H1 (cell line): ENCODE measurements at regions not wholly inside any gene's neighbourhood (a gene's known extent, or its start where the extent isn't known, plus 50 kb on each side); places are given as distances from the start of the nearest gene placed in this dataset.

Experiments used
- CTCF ChIA-PET: fragments of 300-600 bp; sonication (Branson Sonifier 250); formaldehyde crosslinking; loops from one replicate; lab custom pipeline; 2021; ENCODE audit not compliant: partially characterized antibody; lab: Charles Lee
- POLR2A ChIA-PET: fragments of 300-600 bp; sonication (Branson Sonifier 250); formaldehyde crosslinking; loops from one replicate; lab custom pipeline; 2021; ENCODE audit warnings: inconsistent platforms; ENCODE audit not compliant: partially characterized antibody; lab: Charles Lee
- DNase-seq, 2 experiments: peaks; one replicate each; pipeline versions ENCODE4 v3.0.0 to v3.0.0-alpha.2; 2010 to 2022; ENCODE audit warnings: low spot score in 2 of 2, low read depth in 1 of 2, mixed read lengths in 1 of 2
- FAIRE-seq: peaks from 2 replicates; lab custom pipeline; 2011; peaks lifted over from hg19 to GRCh38; lab: Jason Lieb, UNC
- H2AFZ ChIP-seq: 2 replicates; pipeline ENCODE4 v1.8.1; 2012; ENCODE audit warnings: low read length, inconsistent platforms
- H2AK5ac ChIP-seq: 2 replicates; pipeline ENCODE4 v1.6.1; 2013; ENCODE audit warnings: low read depth, low read length
- H2BK120ac ChIP-seq: replicated peaks from 2 replicates; pipeline ENCODE3; 2013; ENCODE audit warnings: low read depth, low read length, inconsistent platforms
- H2BK12ac ChIP-seq: 2 replicates; pipeline ENCODE4 v1.6.1; 2013; ENCODE audit warnings: low read depth, low read length
- H2BK15ac ChIP-seq: 2 replicates; pipeline ENCODE4 v1.6.1; 2013; ENCODE audit warnings: low read length
- H2BK20ac ChIP-seq: 2 replicates; pipeline ENCODE4 v1.6.1; 2013; ENCODE audit warnings: low read length
- H2BK5ac ChIP-seq: 2 replicates; pipeline ENCODE4 v1.6.1; 2013; ENCODE audit warnings: low read depth, low read length
- H3K14ac ChIP-seq: 2 replicates; pipeline ENCODE4 v1.6.1; 2013; ENCODE audit warnings: inconsistent platforms; ENCODE audit not compliant: insufficient read length
- H3K18ac ChIP-seq: 2 replicates; pipeline ENCODE4 v1.6.1; 2013; ENCODE audit warnings: low read length; ENCODE audit errors: extremely low read depth
- H3K23ac ChIP-seq: 2 replicates; pipeline ENCODE4 v1.6.1; 2013; ENCODE audit warnings: inconsistent platforms; ENCODE audit not compliant: insufficient read length
- H3K23me2 ChIP-seq: 2 replicates; pipeline ENCODE4 v1.6.1; 2013; ENCODE audit warnings: low read depth, low read length
- H3K27ac ChIP-seq: 2 replicates; pipeline ENCODE4 v1.6.1; 2011; ENCODE audit warnings: low read depth, low read length, inconsistent platforms
- H3K27me3 ChIP-seq, 4 experiments: replicated peaks in 1 of 4; 1 replicate in 1 of 4; 2 replicates in 3 of 4; pipeline versions ENCODE4 v1.6.1 to v1.8.1; 2011 to 2013; ENCODE audit warnings: low read length in 3 of 4, mild to moderate bottlenecking in 3 of 4, inconsistent platforms in 2 of 4, mixed read lengths in 2 of 4, moderate library complexity in 1 of 4; ENCODE audit not compliant: control insufficient read depth in 3 of 4, insufficient read depth in 3 of 4; ENCODE audit errors: extremely low read depth in 1 of 4
- H3K36me3 ChIP-seq, 4 experiments: 2 replicates each; pipeline versions ENCODE4 v1.6.1 to v1.8.1; 2011 to 2013; ENCODE audit warnings: mild to moderate bottlenecking in 4 of 4, low read length in 3 of 4, moderate library complexity in 2 of 4, control low read depth in 1 of 4, inconsistent platforms in 1 of 4; ENCODE audit not compliant: insufficient read depth in 4 of 4, control insufficient read depth in 2 of 4
- H3K4ac ChIP-seq: replicated peaks from 2 replicates; pipeline ENCODE3; 2013; ENCODE audit warnings: low read length, low read depth, mixed read lengths, inconsistent platforms; ENCODE audit not compliant: insufficient read length
- H3K4me1 ChIP-seq, 4 experiments: replicated peaks in 1 of 4; 1 replicate in 1 of 4; 2 replicates in 3 of 4; pipeline versions ENCODE4 v1.6.1 to v1.8.1; 2011 to 2013; ENCODE audit warnings: low read length in 3 of 4, inconsistent platforms in 2 of 4, mixed read lengths in 1 of 4; ENCODE audit not compliant: insufficient read depth in 4 of 4, control insufficient read depth in 3 of 4
- H3K4me2 ChIP-seq, 2 experiments: 2 replicates each; pipeline versions ENCODE4 v1.6.1 to v1.8.1; 2011 to 2013; ENCODE audit warnings: low read depth in 2 of 2, low read length in 2 of 2, control low read depth in 1 of 2, inconsistent platforms in 1 of 2, mild to moderate bottlenecking in 1 of 2; ENCODE audit not compliant: insufficient read depth in 1 of 2
- H3K4me3 ChIP-seq, 4 experiments: fragments of 200-600, 300-600 bp in 1 of 4; sonication (generic), shearing (Covaris generic), sonication (Bioruptor Twin) in 1 of 4; 2 replicates each; pipeline versions ENCODE4 v1.5.1 to v1.8.1; 2011 to 2016; ENCODE audit warnings: low read length in 4 of 4, low read depth in 3 of 4, control low read depth in 2 of 4, inconsistent platforms in 2 of 4, mild to moderate bottlenecking in 2 of 4, mixed read lengths in 1 of 4, moderate library complexity in 1 of 4; ENCODE audit not compliant: insufficient read depth in 2 of 4; ENCODE audit errors: extremely low read depth in 1 of 4
- H3K56ac ChIP-seq: replicated peaks from 2 replicates; pipeline ENCODE3; 2013; ENCODE audit warnings: low read depth, mild to moderate bottlenecking, mixed read lengths, low read length, inconsistent platforms; ENCODE audit not compliant: insufficient read length
- H3K79me1 ChIP-seq: 2 replicates; pipeline ENCODE4 v1.6.1; 2013; ENCODE audit warnings: low read depth, low read length, control low read depth
- H3K79me2 ChIP-seq, 2 experiments: 2 replicates each; pipeline versions ENCODE4 v1.6.1 to v1.8.1; 2012 to 2013; ENCODE audit warnings: low read length in 2 of 2, mild to moderate bottlenecking in 2 of 2, inconsistent platforms in 1 of 2; ENCODE audit not compliant: insufficient read depth in 2 of 2, control insufficient read depth in 1 of 2
- H3K9ac ChIP-seq, 4 experiments: replicated peaks in 1 of 4; 1 replicate in 1 of 4; 2 replicates in 3 of 4; pipeline versions ENCODE4 v1.6.1 to v1.8.1; 2011 to 2013; ENCODE audit warnings: low read depth in 3 of 4, low read length in 3 of 4, control low read depth in 2 of 4, mild to moderate bottlenecking in 2 of 4, moderate library complexity in 2 of 4, inconsistent platforms in 1 of 4; ENCODE audit errors: extremely low read depth in 1 of 4
- H3K9me3 ChIP-seq, 2 experiments: 2 replicates each; pipeline versions ENCODE4 v1.6.1 to v1.8.1; 2012 to 2013; ENCODE audit warnings: mild to moderate bottlenecking in 2 of 2, moderate library complexity in 2 of 2, control low read depth in 1 of 2, inconsistent platforms in 1 of 2, low read depth in 1 of 2, low read length in 1 of 2, mixed read lengths in 1 of 2; ENCODE audit not compliant: insufficient read depth in 2 of 2
- H4K20me1 ChIP-seq, 2 experiments: replicated peaks in 1 of 2; 2 replicates each; pipeline versions ENCODE3 to v1.8.1; 2011 to 2013; ENCODE audit warnings: inconsistent platforms in 2 of 2, low read length in 2 of 2, mild to moderate bottlenecking in 1 of 2; ENCODE audit not compliant: insufficient read depth in 2 of 2, control insufficient read depth in 1 of 2
- H4K5ac ChIP-seq: 2 replicates; pipeline ENCODE4 v1.6.1; 2013; ENCODE audit warnings: low read length, low read depth, mixed read lengths, inconsistent platforms; ENCODE audit not compliant: insufficient read length
- H4K8ac ChIP-seq: 2 replicates; pipeline ENCODE4 v1.8.0; 2013; ENCODE audit warnings: mild to moderate bottlenecking, moderate library complexity, low read length, inconsistent platforms; ENCODE audit not compliant: insufficient read depth; ENCODE audit errors: extremely low read depth
- H4K91ac ChIP-seq: replicated peaks from 2 replicates; pipeline ENCODE3; 2013; ENCODE audit warnings: low read length, mixed read lengths, inconsistent platforms; ENCODE audit not compliant: insufficient read length
- CHD1 ChIP-seq: IDR thresholded peaks from 2 replicates; pipeline ENCODE4 v1.6.1; 2012; ENCODE audit warnings: low read depth, low read length, improper control_type of control experiment
- CHD2 ChIP-seq: IDR thresholded peaks from 2 replicates; pipeline ENCODE4 v1.6.1; 2012; ENCODE audit warnings: low read length, improper control_type of control experiment
- EGR1 ChIP-seq: IDR thresholded peaks from 2 replicates; pipeline ENCODE4 v1.6.1; 2011; ENCODE audit warnings: low read depth, low read length, borderline replicate concordance
- EZH2 ChIP-seq: fragments of 200-600 bp; sonication (generic); IDR thresholded peaks from 2 replicates; pipeline ENCODE4 v1.7.1; 2012; ENCODE audit warnings: low read depth, mild to moderate bottlenecking, moderate library complexity, low read length, inconsistent platforms; ENCODE audit not compliant: severe bottlenecking
- FOSL1 ChIP-seq: IDR thresholded peaks from 2 replicates; pipeline ENCODE4 v1.6.1; 2011; ENCODE audit warnings: mild to moderate bottlenecking, low read depth, low read length, moderate library complexity; ENCODE audit not compliant: insufficient read depth
- KDM4A ChIP-seq: IDR thresholded peaks from one replicate; pipeline ENCODE4 v1.7.1; 2012; ENCODE audit warnings: low read depth, mild to moderate bottlenecking, moderate library complexity, low read length, inconsistent platforms; ENCODE audit not compliant: severe bottlenecking
- NRF1 ChIP-seq: IDR thresholded peaks from 2 replicates; pipeline ENCODE4 v1.6.1; 2011; ENCODE audit warnings: mild to moderate bottlenecking, low read depth, low read length, improper control_type of control experiment
- SIRT6 ChIP-seq: IDR thresholded peaks from one replicate; pipeline ENCODE4 v1.7.1; 2012; ENCODE audit warnings: low read length, inconsistent platforms
- TAF1 ChIP-seq: IDR thresholded peaks from 2 replicates; pipeline ENCODE4 v1.6.1; 2011; ENCODE audit warnings: mild to moderate bottlenecking, low read depth, low read length
- TBP ChIP-seq: IDR thresholded peaks from 2 replicates; pipeline ENCODE4 v1.6.1; 2011; ENCODE audit warnings: low read depth, low read length, improper control_type of control experiment
- USF2 ChIP-seq: IDR thresholded peaks from 2 replicates; pipeline ENCODE4 v1.6.1; 2011; ENCODE audit warnings: low read length, improper control_type of control experiment
- WGBS, 2 experiments: shearing (Covaris generic) in 1 of 2; methylation state at CpG; one replicate each; pipeline versions ENCODE4 v1.1.6 to v1.1.7; 2013 to 2015; ENCODE audit warnings: low lambda C conversion rate in 2 of 2, mixed read lengths in 2 of 2, inconsistent platforms in 1 of 2, low coverage in 1 of 2, missing lambda C conversion rate in 1 of 2; ENCODE audit not compliant: insufficient replicate concordance in 2 of 2, insufficient coverage in 1 of 2, insufficient read length in 1 of 2; ENCODE audit errors: extremely low coverage in 1 of 2, missing lambda C conversion rate in 1 of 2; 5-methylcytosine and 5-hydroxymethylcytosine counted together

GRCh38 chr4:133003169-133003568, 145.9 kb upstream of the PCDH10 start:
- H3K27me3 ChIP-seq = no peaks in the 10 kb centered on the region
- no peak overlapping the region for H3K27ac ChIP-seq
- H2BK15ac ChIP-seq = no peak overlapping the region
- H3K79me2 ChIP-seq = no peaks in the 10 kb centered on the region
- H3K4ac ChIP-seq = no peak overlapping the region
- no peak overlapping the region for H2AK5ac ChIP-seq
- H3K4me2 ChIP-seq = no peak overlapping the region
- no peaks in the 10 kb centered on the region for H3K4me1 ChIP-seq
- no peaks in the 10 kb centered on the region for H3K23me2 ChIP-seq
- H2BK20ac ChIP-seq = no peak overlapping the region
- H3K14ac ChIP-seq = no peak overlapping the region
- FAIRE-seq (no peak), DNase-seq (no peak)
- H4K8ac ChIP-seq = no peak overlapping the region
- H2AFZ ChIP-seq = no peak overlapping the region
- H4K20me1 ChIP-seq = no peaks in the 10 kb centered on the region
- no peak overlapping the region for H2BK120ac ChIP-seq
- CTCF ChIA-PET = interaction anchor here (0.6 kb wide), 1 partner anchor 30 kb away, joined by 3 read pairs; no protein-coding TSS in a partner anchor
- TF ChIP-seq CHD2 (no peak), CHD1 (no peak), USF2 (no peak), TAF1 (no peak), SIRT6 (no peak), TBP (no peak), EGR1 (no peak), NRF1 (no peak), FOSL1 (no peak), KDM4A (no peak), EZH2 (no peak)
- no peak overlapping the region for H2BK5ac ChIP-seq
- no peak overlapping the region for H3K56ac ChIP-seq
- no peak overlapping the region for H4K5ac ChIP-seq
- no peak overlapping the region for H4K91ac ChIP-seq
- 95% methylated on average over 6 of the region's 6 CpGs; no CpG with 5 or more reads in 1 of the 2 experiments for WGBS, 2 experiments
- H3K18ac ChIP-seq = no peak overlapping the region
- no peak overlapping the region for H3K4me3 ChIP-seq
- no peak overlapping the region for H2BK12ac ChIP-seq
- no peaks in the 10 kb centered on the region for H3K79me1 ChIP-seq
- no peaks in the 10 kb centered on the region for H3K9me3 ChIP-seq
- H3K23ac ChIP-seq = no peak overlapping the region
- no peaks in the 10 kb centered on the region for H3K36me3 ChIP-seq
- H3K9ac ChIP-seq = no peak overlapping the region
- POLR2A ChIA-PET = no interaction called here
